ENCODE measurements at regions not wholly inside any gene's neighbourhood (a gene's known extent, or its start where the extent isn't known, plus 50 kb on each side); places are given as distances from the start of the nearest gene placed in this dataset.

DNA sequence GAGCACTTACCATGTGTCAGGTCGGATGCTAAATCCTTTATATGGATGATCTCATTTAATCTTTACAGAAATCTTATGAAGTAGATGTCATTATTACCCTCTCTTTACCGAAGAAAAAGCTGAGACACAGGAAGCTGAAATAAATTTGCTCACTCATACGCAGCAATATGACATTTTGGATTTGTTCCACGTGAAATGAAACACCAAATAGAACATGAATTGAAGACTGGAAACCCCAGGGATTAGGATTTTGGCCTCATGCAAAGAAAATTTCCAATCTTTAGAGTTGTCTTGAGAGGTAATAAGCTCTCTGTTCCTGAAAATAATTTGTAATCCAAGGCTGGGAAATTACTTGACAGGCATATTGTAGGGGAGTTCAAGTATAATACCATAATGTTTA, 354.4 kb upstream of the CLNK start:
- FAIRE-seq = no peak

GRCh38 chr4:11037637-11038036, 353.1 kb upstream of the CLNK start:
- no peak for FAIRE-seq

DNA sequence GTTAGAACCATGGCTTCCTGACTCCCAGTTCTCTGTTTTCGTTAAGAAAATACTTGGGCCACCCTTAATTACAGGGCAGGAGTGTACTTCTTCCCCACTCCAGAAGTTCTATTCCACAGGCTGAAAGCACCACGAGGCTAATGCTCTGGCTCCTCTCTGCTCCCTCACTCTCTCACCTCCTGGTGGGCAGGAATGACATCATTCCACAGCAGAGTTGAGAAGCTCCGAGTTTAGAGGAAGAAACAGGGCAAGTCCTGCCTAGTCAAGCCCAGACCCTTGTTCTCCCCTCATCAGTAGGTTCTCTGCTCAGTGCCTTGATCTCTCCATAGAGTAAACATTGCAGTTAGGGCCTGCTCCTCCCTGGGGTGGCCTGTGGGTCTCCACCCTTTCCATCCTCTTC, 343.8 kb upstream of the CLNK start:
- no peak for FAIRE-seq

GRCh38 chr4:11021333-11021732, 336.8 kb upstream of the CLNK start:
- FAIRE-seq = no peak

GRCh38 chr4:11019451-11020240, 335.1 kb upstream of the CLNK start:
- FAIRE-seq = no peak

DNA sequence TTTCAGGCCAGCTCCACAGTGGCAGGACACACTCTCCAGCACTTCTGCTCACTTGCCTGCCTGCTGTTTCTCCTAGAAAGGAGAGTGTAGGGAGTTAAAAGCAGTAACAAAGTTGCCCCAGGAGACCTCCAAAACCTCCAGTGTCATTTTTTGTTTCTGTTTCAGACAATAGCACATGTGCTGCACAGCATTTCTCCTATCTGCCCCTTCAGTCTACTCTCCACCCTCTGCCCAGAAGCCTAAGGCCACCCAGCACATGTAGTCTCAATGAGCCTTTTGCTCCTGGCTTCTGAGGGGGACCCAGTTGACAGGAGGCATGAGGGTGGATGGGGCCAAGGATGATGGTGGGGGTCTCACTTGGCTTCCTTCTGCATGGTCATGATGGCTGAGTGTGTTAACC, 329.6 kb upstream of the CLNK start:
- FAIRE-seq = no peak

DNA sequence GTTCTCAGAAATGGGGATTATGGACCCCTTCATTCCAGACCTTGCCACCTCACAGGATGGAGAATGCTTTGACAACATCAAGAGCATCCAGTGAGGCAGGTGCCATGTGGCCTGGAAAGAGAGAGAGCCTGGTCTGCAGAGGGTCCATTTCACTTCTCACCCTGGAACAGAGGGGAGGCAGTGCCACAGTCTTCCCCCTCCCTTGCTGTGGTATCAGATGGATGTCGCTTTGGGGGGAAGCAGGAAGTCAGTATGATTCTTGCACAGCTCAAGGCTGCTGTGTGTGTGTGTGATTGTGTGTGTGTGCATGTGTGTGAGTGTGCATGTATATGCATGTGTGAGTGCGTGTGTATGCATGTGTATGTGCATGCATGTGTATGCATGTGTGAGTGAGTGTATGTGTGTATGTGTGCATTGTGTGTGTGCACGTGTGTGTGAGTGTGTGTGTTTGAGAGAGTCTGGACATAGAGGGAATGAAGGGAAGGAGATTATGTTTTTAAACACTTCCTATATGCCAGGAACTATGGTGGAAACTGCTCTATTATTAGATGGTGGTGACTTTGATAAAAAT, 328.6 kb upstream of the CLNK start:
- no peak for FAIRE-seq

DNA sequence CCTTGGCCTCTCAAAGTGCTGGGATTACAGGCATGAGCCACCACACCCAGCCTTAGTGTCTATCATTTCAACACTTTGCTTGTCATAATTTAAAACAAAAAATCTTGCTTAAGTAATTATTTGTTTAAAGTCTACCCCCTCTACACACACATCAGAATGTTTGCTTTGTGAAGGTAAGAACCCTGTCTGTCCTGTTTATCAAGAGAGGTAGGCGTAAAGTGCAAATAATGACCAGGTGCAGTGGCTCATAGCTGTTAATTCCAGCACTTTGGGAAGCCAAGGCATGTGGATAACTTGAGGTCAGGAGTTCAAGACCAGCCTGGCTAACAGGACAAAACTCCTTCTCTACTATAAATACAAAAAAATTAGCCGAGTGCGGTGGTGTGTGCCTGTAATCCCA, 326.7 kb upstream of the CLNK start:
- no peak for FAIRE-seq

DNA sequence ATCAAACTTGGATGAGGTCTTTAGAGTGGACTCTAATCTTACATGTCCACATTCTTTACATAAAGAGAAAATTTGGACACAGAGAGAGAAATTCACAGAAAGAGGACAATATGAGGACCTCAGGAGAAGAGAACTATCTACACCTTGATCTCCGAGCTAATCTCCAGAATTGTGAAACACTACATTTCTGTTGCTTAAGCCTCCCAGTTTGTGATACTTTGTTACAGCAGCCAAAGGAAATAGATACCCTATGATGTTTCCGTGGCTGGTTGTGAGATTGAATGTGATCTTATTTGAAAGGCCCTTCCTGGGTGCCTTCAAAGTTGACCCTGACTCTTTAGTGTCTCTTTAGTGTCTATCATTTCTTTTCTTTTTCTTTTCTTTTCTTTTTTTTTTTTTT, 326.1 kb upstream of the CLNK start:
- no peak for FAIRE-seq

GRCh38 chr4:11009281-11009680, 324.7 kb upstream of the CLNK start:
- no peak for FAIRE-seq

DNA sequence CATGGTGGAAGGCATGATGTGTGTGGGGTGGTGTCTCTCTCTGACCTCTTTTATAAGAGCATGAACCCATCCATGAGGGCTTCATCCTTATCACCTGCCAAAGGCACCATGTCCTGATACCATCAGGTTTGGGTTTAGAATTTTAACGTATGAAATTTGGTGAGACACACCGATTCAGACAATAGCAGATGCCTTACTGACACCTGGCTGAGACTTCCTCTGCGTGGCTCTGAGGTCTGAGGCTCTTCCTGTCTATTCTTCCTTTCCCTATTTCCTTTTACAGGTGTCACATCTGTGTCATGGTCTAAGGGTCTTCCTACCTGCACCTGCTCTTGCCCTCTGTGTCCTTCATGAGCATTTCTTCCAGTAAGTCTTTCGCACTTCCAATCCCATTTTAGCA, 320.7 kb upstream of the CLNK start:
- no peak for FAIRE-seq

GRCh38 chr4:11004818-11005217, 320.2 kb upstream of the CLNK start:
- no peak for FAIRE-seq

- FAIRE-seq = no peak
These were observed 318.4 kb upstream of the CLNK start for GRCh38 chr4:11002961-11003360.

DNA sequence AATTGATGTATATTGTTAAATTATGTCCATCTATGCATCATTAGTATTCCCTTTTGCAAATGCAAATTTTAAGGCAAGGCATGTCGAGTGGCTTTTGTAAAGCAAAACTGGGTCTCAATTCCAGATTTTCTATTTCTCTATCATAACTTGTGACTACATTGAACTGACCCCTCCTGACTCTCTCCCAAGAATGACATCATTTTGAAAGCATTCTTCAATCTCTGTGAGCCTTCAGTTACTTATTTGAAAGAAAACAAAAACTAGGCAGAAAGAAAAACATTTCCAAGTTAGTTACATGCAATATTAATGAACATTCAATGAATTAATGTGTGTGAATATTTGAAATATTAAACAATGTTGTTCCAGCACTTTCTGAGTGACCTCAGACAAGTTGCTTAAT, 314.3 kb upstream of the CLNK start:
- FAIRE-seq = no peak

DNA sequence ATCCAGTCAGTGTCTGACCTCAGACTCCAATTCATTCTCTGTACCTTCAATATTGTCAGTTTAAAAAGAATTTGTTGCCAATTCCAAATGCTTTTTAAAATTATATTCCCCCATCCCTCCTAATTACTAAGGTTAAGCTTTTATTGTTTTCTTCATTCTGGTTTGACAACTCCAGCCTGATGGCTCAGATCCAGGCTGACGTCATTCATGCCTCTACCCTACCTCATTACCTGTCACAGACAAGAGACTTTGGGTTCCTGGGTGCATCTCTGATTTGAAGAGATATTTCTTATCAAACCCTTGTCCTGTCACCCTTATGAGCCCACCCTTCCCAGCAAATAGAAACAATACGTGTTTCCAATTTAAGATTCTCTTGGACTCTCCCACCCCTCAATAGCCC, 300.2 kb upstream of the CLNK start:
- FAIRE-seq = no peak

GRCh38 chr4:10983885-10984640, 299.5 kb upstream of the CLNK start:
- no peak for FAIRE-seq

GRCh38 chr4:10983268-10983667, 298.7 kb upstream of the CLNK start:
- no peak for FAIRE-seq

- FAIRE-seq = no peak
These were observed 297.7 kb upstream of the CLNK start for GRCh38 chr4:10982305-10982704.

DNA sequence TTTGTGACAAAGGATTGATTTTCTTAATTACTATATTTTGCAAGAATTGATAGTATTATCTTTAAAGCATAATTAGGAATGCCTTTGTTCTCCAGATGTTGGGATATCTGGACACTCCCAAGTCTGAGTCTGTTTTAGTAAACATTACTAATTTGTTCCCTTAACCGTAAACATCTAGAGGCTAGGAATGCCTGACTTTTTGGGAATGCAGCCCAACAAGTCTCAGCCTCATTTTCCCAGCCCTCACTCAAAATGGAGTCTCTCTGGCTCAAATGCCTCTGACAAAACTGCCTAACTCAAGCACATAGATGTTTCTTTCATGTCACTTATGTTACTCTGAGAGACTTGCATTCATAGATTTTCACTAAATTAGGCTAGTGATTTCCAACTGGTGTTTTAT, 297.0 kb upstream of the CLNK start:
- FAIRE-seq = no peak

DNA sequence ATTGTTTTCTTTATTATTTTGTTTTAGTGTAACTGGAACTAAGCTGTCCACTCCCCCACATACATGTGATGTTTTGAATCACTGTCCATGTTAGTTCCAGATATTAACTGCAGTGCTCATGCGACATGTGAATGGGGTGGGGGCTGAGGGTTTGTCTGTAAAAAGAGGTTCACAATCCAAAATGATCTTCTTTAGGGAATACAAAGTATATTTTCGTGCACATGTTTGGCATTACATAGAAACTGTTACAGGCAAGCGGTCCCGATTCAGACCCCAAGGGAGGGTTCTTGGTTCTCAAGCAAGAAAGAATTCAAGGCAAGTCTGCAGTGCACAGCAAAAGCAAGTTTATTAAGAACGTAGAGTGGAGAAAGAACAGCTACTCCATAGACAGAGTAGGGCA, 296.5 kb upstream of the CLNK start:
- FAIRE-seq = no peak

DNA sequence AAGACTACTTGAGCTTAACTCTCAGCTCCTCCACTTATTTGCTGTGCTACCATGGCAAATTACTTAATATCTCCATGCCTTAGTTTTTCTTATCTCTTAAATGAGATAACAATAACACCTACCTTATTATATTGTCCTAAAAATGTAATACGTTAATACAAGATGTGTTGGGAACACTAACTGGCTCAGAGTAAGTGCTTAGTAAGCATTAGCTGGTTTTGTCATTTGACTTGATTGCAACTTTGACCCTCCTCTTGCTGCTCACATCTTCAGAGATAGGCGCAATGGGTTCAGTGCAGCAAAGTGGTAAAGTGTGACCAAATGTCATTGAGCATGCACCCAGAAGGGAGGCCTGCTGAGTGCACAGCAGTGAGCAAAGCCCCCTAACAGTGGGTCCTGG, 294.5 kb upstream of the CLNK start:
- no peak for FAIRE-seq

- no peak for FAIRE-seq
These were observed 293.0 kb upstream of the CLNK start for GRCh38 chr4:10977534-10977933.

- FAIRE-seq = no peak
These were observed 289.8 kb upstream of the CLNK start for GRCh38 chr4:10974371-10974770.

DNA sequence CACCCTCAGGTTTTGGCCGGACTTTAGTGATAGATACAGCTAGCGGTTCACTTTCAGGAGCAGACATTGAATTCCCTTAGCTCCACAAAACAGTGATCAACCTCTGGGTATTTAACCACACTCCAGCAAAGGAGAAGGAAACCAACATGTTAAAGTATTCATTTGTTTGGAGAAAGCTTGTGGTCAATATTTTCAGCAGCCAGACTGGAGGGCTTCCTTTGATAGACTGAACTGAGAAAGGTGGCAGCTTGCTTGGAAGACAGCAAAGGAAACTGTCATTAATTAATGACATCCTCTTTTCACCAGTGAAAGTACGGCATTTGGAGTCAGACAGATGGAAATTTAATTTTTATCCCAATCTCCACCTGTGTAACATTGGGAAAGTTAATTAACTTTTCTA, 289.1 kb upstream of the CLNK start:
- no peak for FAIRE-seq

Measured in TTC549 (cell line).